Inflammatory macrophage treated with lipopolysaccharide for 1 hour (primary cell): ENCODE measurements at regions not wholly inside any gene's neighbourhood (a gene's known extent, or its start where the extent isn't known, plus 50 kb on each side); places are given as distances from the start of the nearest gene placed in this dataset.
"Not testable (repeated sequence)": the region's sequence is repeated elsewhere in the genome, so short reads cannot be mapped to it uniquely, and the experiment has no call there.

Experiments
- DNase-seq, 2 donors: peaks; one replicate each; pipeline ENCODE4 v3.0.0-alpha.2; 2020 to 2022

DNA sequence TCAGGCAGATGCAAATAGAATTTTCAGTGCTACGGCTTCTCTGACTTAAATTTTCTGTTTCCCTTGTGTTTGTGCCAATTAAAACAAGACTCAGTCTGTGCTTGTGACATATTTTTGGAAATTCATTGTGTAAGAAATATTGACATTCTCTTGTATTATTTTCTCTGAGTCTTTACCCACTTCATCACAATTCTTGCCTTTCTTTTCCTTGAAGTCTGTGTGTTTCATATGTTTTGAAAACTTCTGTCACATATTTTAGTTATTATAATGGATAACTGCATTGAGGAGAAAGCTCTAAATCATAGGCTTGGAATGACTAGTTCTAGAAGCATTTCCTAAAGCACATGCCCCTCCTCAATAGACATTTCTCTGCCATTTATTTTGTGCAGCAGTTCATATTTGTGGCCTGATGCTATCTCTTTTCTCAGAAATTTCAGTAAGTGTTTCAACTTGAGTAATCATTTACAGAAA, 206.6 kb downstream of the PALM2AKAP2 start:
- no peak for DNase-seq

DNA sequence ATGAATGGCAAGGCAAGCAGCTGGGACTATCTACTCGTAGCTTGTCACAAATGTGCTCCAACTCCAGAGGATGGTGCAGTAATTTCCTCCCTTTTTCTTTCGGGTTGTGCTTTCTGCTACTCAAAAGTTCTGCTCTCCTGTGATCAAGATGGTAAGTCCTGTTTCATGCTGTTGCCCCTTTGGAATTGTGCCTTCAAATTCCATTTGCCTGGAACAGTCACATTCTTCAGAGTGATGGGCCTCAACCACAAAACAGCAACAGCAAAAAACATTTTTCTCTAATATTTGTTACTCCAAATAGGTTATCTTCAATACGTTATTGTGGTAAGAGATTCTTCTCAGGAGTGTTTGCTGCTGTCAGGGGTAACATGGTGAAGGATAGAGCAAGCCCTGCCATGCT, 209.3 kb downstream of the PALM2AKAP2 start:
- no peak for DNase-seq

DNA sequence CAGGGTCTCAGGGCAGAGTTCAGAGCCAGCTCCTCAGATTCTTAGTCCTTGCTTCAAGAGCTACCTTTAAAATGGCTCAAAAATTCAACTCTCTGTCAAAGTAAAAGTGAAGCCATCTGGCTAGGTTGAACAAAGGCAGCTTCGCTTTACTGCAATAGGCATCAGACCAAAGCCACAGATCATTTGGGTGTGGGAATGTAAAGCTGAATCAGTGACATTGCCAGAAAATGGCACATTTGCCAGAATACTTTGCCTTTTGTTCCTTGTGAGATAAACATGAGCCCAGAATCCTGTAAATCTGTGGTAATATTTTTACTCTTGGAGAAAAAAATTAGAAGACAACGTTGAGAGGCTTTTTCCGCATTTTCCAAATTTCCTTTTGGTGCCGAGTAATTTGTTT, 210.5 kb downstream of the PALM2AKAP2 start:
- no peak for DNase-seq

DNA sequence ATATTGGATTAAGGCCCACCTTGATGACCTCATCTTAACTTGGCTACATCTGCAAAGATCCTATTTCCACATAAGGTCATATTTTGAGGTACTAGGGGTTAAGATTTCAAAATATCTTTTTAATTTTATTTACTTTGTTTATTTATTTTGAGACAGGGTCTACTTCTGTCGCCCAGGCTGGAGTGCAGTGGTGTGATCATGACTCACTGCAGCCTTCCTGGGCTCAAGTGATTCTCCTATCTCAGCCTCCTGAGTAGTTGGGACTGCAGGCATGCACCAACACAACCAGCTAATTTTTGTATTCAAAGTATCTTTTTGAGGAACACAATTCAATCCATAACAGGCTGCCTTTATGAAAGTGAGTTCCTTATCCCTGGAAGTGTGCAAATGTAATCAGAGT, 212.3 kb downstream of the PALM2AKAP2 start:
- DNase-seq, result no peak

DNA sequence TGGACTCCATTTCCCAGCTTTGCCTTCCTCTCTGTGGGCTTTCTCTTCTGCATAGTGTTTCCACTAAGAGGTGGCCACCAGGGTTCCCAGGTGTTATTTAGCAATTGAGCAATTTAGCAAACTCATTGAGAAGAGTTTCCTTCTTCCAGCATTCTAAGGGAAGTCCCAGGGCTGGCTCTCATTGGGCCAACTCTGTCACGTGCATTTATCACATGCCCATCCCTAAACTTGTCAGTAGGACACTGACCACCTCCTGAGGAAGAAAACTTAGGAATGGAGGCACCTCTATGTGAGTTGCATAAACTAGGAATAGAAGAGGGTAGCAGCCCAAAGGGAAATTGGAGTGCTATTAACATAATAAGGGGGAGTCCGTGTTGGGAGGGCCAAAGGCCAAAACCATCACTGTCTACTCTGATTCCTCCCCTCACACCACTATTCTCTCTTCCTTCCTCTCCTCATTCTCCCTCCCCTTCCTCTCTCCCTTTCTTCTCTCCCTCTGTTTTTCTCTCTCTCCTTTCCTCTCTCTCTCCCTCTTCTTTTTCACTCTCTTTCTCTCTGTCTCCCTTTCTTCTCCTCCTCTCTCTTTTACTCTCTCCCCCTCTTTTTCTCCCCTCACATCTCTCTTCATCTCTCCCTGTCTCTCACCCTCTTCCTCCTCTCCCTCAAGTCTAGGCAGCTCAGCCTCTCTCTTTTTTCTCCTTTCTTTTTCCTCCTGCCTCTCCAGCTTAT, 213.4 kb downstream of the PALM2AKAP2 start:
- DNase-seq, result no peak

DNA sequence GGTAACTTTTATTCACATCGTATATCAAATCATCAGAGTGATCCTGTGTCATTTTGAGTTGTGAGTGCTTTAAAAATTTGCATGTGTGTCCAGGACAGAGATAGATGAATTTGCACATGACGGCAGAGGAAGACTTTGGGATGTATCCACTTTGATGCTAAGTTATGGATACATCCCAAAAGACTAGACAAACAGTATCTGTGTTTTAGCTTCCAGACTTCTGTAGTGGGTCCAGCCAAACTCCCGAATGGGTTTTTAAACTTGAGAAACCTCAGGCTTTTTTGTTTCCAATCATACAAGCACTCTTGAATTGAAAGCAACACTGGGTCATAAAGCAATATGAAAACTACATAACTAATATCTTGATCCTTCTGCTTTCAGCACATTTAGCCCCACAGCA, 213.8 kb downstream of the C9orf152 start:
- DNase-seq, result no peak

GRCh38 chr9:109996936-109997580, 210.9 kb downstream of the C9orf152 start:
- no peak for DNase-seq

- DNase-seq, result no peak
These were observed 210.3 kb downstream of the C9orf152 start for GRCh38 chr9:109997682-109998081.

- DNase-seq, result not testable (repeated sequence)
These were observed 202.4 kb downstream of the C9orf152 start for GRCh38 chr9:110005521-110005920.

- DNase-seq, result no peak
These were observed 201.3 kb downstream of the C9orf152 start for GRCh38 chr9:110006657-110007056.

- DNase-seq, result peak in 1 of 2 donors; percentile 18
These were observed 200.3 kb downstream of the C9orf152 start for GRCh38 chr9:110007477-110008270.

GRCh38 chr9:110008663-110009062, 199.3 kb downstream of the C9orf152 start:
- DNase-seq, result no peak

DNA sequence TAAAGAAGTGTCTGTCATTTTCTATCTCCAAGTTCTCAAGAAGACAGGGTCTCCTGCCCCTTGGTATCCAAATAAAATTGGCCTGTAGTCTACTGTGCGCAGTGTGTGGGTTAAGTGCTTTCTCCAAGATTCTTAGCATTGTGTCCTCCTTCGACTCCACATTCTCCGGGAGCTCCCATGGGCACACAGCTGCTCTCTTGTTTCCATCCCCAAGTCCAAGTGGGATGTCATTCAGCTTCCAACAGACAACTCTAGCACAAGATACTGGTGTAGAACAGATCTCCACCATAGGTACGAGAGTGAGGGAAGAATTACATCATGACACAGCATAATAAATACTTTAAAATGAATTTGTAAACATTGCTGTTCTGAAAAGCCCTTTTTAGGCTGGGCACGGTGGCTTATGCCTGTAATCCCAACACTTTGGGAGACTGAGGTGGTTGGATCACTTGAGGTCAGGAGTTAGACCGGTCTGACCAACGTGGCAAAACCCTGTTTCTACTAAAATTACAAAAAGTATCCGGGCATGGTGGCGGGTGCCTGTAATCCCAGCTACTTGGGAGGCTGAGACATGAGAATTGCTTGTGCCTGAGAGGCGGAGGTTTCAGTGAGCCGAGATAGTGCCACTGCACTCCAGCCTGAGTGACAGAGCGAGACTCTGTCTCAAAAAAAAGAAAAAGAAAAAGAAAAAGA, 196.2 kb downstream of the C9orf152 start:
- no peak for DNase-seq

DNA sequence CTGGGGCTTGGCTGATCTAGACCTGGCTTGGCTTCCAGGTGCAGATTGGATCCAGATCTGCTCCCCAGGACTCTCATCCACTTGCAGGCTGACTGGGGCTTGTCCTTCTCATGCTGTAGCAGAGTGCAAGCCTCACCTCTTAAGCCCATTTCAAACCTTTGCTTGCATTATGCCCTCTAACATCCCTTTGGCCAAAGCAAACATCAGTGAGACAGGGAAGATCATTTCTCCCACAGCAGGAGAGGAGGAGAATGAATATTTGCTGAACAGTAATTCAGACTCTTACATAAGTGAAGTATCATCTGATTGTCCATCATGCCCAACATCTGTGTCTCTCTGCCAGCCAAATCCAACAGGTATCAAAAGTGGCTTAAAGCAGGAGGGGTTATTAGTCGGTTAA, 194.9 kb downstream of the C9orf152 start:
- no peak for DNase-seq

DNA sequence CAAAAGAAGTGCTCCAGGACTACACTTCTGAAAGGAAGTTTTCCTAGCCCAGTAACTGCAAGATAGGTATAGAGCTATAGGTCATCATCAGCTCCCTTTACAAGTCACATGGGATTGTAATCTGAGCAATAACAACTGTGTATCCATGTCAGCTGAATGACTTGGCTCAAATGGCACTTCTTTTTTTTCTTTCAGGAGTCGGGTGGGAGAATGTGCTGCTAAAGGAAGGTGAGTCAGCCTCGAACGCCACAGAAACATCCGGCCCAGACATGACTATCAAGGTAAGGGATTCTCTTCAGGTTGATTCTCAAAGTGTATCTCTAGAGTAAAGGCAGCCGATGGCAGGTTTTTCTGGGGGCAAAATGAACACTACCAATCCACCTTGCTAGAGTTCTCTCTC, 192.2 kb downstream of the C9orf152 start:
- DNase-seq, result no peak

DNA sequence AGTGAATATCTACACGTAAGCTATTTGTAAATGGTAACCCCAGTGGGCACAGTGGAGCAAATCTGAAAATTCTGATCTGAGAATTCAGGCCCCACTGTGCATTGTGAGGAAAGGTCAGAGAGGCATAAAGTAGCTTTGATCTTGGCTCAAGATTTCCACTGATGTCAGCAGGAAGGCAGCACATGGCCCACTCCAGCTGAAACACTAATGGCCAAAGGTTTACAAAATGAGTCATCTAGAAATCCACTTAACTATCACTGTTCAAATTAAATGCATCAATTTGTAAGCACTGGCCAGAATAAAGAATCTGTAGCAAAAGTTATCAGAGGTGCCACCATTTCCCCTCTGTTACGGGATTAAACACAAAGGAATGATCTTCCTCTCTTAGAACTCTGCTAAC, 191.6 kb downstream of the C9orf152 start:
- no peak for DNase-seq

GRCh38 chr9:110020216-110020615, 187.7 kb downstream of the C9orf152 start:
- peak in 1 of 2 donors; percentile 61 for DNase-seq

GRCh38 chr9:110021891-110022290, 186.1 kb downstream of the C9orf152 start:
- peak; percentile 89 to 90 for DNase-seq

- DNase-seq, result not testable (repeated sequence)
These were observed 184.7 kb downstream of the C9orf152 start for GRCh38 chr9:110023221-110023620.

DNA sequence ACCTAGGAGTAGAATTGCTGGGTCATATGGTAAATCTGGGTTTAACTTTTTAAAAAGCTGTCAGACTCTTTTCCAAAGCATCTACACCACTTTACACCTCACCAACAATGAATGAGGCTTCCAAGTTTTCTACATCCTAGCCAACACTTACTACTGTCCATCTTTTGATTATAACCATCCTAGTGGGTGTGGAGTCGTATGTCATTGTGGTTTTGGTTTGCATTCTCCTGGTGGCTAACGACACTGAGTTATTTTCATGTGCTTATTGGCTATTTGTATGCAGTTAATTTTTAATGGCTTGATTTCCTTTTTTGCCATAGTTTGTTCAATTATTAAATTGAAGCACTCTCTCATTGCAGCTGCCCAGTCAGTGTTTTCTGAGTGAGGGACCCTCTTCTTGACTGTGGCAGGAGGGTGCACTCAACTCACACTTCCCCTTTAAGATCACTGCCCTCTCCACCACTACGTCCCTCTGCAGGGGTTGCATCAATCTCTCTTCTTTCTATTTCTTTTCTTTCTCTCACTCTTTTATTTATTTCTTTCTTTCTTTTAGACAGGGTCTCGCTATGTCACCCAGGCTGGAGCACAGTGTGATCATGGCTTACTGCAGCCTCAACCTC, 182.3 kb downstream of the C9orf152 start:
- no peak for DNase-seq

- DNase-seq, result peak in 1 of 2 donors; percentile 37
These were observed 180.3 kb downstream of the C9orf152 start for GRCh38 chr9:110027671-110028081.

- DNase-seq, result no peak
These were observed 179.7 kb downstream of the C9orf152 start for GRCh38 chr9:110028271-110028670.

GRCh38 chr9:110028676-110029075, 179.3 kb downstream of the C9orf152 start:
- DNase-seq, result no peak
